GM12878 (cell line): ENCODE measurements at regions not wholly inside any gene's neighbourhood (a gene's known extent, or its start where the extent isn't known, plus 50 kb on each side); places are given as distances from the start of the nearest gene placed in this dataset.

ENCODE experiments used
- ATAC-seq: fragments of 200-7000 bp; cut with Tn5 transposase; 3 replicates; pipeline ENCODE4 v1.9.1; 2020; ENCODE audit warnings: mild to moderate bottlenecking, moderate library complexity
- BruUV-seq: library from RNA; stranded (reverse); fragments of 400-500 nt; replicated peaks from 2 replicates; lab custom pipeline; 2021; lab: Mats Ljungman, UMichigan
- CTCF ChIA-PET: fragments of 300-600 bp; sonication (Branson Sonifier 250); formaldehyde crosslinking; extraction: SDS; loops from one replicate; lab custom pipeline; 2021; ENCODE audit warnings: inconsistent platforms; lab: Yijun Ruan, JAX
- POLR2A ChIA-PET: fragments of 350-600 bp; formaldehyde crosslinking; extraction: SDS; loops from one replicate; lab custom pipeline; 2021; ENCODE audit warnings: inconsistent platforms; lab: Charles Lee
- RAD21 ChIA-PET: fragments of 300-600 bp; sonication (Branson Sonifier 250); formaldehyde crosslinking; loops from one replicate; lab custom pipeline; 2023; ENCODE audit warnings: antibody characterized with exemption; ENCODE audit not compliant: unreplicated experiment; lab: Charles Lee
- SMC1A ChIA-PET: fragments of 300-600 bp; sonication (Branson Sonifier 250); formaldehyde crosslinking; loops from one replicate; lab custom pipeline; 2023; ENCODE audit not compliant: unreplicated experiment, uncharacterized antibody; lab: Charles Lee
- DNase-seq: peaks from one replicate; pipeline ENCODE4 v3.0.0-alpha.2; 2011; ENCODE audit warnings: low read depth, low spot score
- FAIRE-seq: peaks from 3 replicates; lab custom pipeline; 2011; peaks lifted over from hg19 to GRCh38; lab: Jason Lieb, UNC
- H2AFZ ChIP-seq: 2 replicates; pipeline ENCODE4 v1.6.0; 2011; ENCODE audit warnings: low read depth, low read length, control low read depth; ENCODE audit not compliant: control insufficient read depth
- H3K27ac ChIP-seq: 2 replicates; pipeline ENCODE4 v1.5.1; 2011; ENCODE audit warnings: control low read depth; ENCODE audit not compliant: control insufficient read depth, insufficient read depth
- H3K27me3 ChIP-seq, 2 experiments: replicated peaks in 1 of 2; 2 replicates each; pipeline versions ENCODE4 v1.6.0 to v1.6.1; 2011; ENCODE audit warnings: low read length in 1 of 2; ENCODE audit not compliant: control insufficient read depth in 2 of 2, insufficient read depth in 2 of 2
- H3K36me3 ChIP-seq, 2 experiments: 2 replicates each; pipeline ENCODE4 v1.5.1; 2011; ENCODE audit warnings: low read length in 1 of 2; ENCODE audit not compliant: control insufficient read depth in 2 of 2, insufficient read depth in 2 of 2
- H3K4me1 ChIP-seq: 2 replicates; pipeline ENCODE4 v1.6.1; 2011; ENCODE audit warnings: mild to moderate bottlenecking, low read length, moderate library complexity, mixed read lengths; ENCODE audit not compliant: control insufficient read depth, insufficient read depth
- H3K4me2 ChIP-seq: 2 replicates; pipeline ENCODE4 v1.6.0; 2011; ENCODE audit warnings: control low read depth; ENCODE audit not compliant: control insufficient read depth, insufficient read depth
- H3K4me3 ChIP-seq: fragments of 200-600 bp; sonication (generic); 2 replicates; pipeline ENCODE4 v1.5.1; 2016
- H3K79me2 ChIP-seq: 2 replicates; pipeline ENCODE4 v1.6.0; 2011; ENCODE audit warnings: low read length; ENCODE audit not compliant: control insufficient read depth, insufficient read depth
- H3K9ac ChIP-seq: 2 replicates; pipeline ENCODE4 v1.8.0; 2011; ENCODE audit warnings: low read length, control low read depth, mixed read lengths; ENCODE audit not compliant: control insufficient read depth, insufficient read depth
- H3K9me3 ChIP-seq: replicated peaks from 3 replicates; pipeline ENCODE4 v1.5.1; 2011; ENCODE audit warnings: mild to moderate bottlenecking, low read length; ENCODE audit not compliant: control insufficient read depth, insufficient read depth
- H4K20me1 ChIP-seq: 2 replicates; pipeline ENCODE4 v1.6.0; 2011; ENCODE audit not compliant: control insufficient read depth, insufficient read depth
- CBFB ChIP-seq: IDR thresholded peaks from 2 replicates; pipeline ENCODE4 v1.6.1; 2016; ENCODE audit warnings: antibody characterized with exemption, low read depth
- CEBPB ChIP-seq, 2 experiments: fragments of 150-350 bp in 1 of 2; IDR thresholded peaks; 2 replicates each; pipeline ENCODE4 v1.6.1; 2012 to 2014; ENCODE audit warnings: low read depth in 2 of 2, low read length in 2 of 2, borderline replicate concordance in 1 of 2, inconsistent platforms in 1 of 2
- CEBPZ ChIP-seq: fragments of 150-350 bp; IDR thresholded peaks from 2 replicates; pipeline ENCODE4 v1.6.1; 2016; ENCODE audit warnings: low read depth, low read length
- GABPA ChIP-seq: IDR thresholded peaks from 2 replicates; pipeline ENCODE4 v1.6.1; 2014; ENCODE audit warnings: antibody characterized with exemption, low read depth, mild to moderate bottlenecking, inconsistent platforms
- HCFC1 ChIP-seq: fragments of 150-350 bp; IDR thresholded peaks from 2 replicates; pipeline ENCODE4 v1.6.1; 2014; ENCODE audit warnings: low read length
- IRF4 ChIP-seq: IDR thresholded peaks from 2 replicates; pipeline ENCODE4 v1.6.1; 2011; ENCODE audit warnings: low read depth, low read length
- KAT2A ChIP-seq: conservative IDR thresholded peaks from 2 replicates; pipeline ENCODE4 v1.6.1; 2011; ENCODE audit warnings: low read depth, low read length; ENCODE audit not compliant: control insufficient read depth
- NR2C1 ChIP-seq: fragments of 450-650 bp; IDR thresholded peaks from 2 replicates; pipeline ENCODE4 v1.6.1; 2017; ENCODE audit warnings: antibody characterized with exemption, mild to moderate bottlenecking, moderate library complexity
- POLR2A ChIP-seq: IDR thresholded peaks from 2 replicates; pipeline ENCODE4 v1.6.1; 2011; ENCODE audit warnings: low read depth, mild to moderate bottlenecking, low read length
- RB1 ChIP-seq: fragments of 450-650 bp; formaldehyde crosslinking; IDR thresholded peaks from 2 replicates; pipeline ENCODE4 v1.6.1; 2017; ENCODE audit warnings: mild to moderate bottlenecking, borderline replicate concordance
- RUNX3 ChIP-seq: IDR thresholded peaks from 2 replicates; pipeline ENCODE4 v1.6.1; 2012; ENCODE audit warnings: low read length, inconsistent platforms
- SREBF1 ChIP-seq: IDR thresholded peaks from 2 replicates; pipeline ENCODE4 v1.6.1; 2012; ENCODE audit warnings: mild to moderate bottlenecking, low read length
- SREBF2 ChIP-seq: IDR thresholded peaks from 2 replicates; pipeline ENCODE4 v1.6.1; 2012; ENCODE audit warnings: mild to moderate bottlenecking, low read length
- TBL1XR1 ChIP-seq: IDR thresholded peaks from 2 replicates; pipeline ENCODE4 v1.6.1; 2012; ENCODE audit warnings: low read depth, low read length, improper control_type of control experiment
- WRNIP1 ChIP-seq: IDR thresholded peaks from 2 replicates; pipeline ENCODE4 v1.6.1; 2011; ENCODE audit warnings: low read depth, low read length, improper control_type of control experiment, borderline replicate concordance
- ZBED1 ChIP-seq: IDR thresholded peaks from 2 replicates; pipeline ENCODE4 v1.6.1; 2016; ENCODE audit warnings: borderline replicate concordance
- WGBS: methylation state at CpG from one replicate; pipeline ENCODE4 v1.1.6; 2016; ENCODE audit warnings: low lambda C conversion rate; ENCODE audit not compliant: insufficient replicate concordance, insufficient coverage; ENCODE audit errors: missing lambda C conversion rate; 5-methylcytosine and 5-hydroxymethylcytosine counted together
- in situ Hi-C: fragments of 300-500 bp; cut with MboI; formaldehyde crosslinking; loops from 9 replicates; pipeline ENCODE4 v1.14.3; 2018; ENCODE audit warnings: mixed read lengths
- intact Hi-C: fragments of 100-400 bp; cut with micrococcal nuclease; formaldehyde crosslinking; loops from one replicate; pipeline ENCODE4 v1.14.2; 2022; ENCODE audit not compliant: unreplicated experiment
- TF ChIP-seq, protein P1 (sequence below): fragments of 450-650 bp; formaldehyde crosslinking; IDR thresholded peaks from 2 replicates; pipeline ENCODE4 v1.4.0; 2020; ENCODE audit warnings: mild to moderate bottlenecking, moderate library complexity

DNA sequence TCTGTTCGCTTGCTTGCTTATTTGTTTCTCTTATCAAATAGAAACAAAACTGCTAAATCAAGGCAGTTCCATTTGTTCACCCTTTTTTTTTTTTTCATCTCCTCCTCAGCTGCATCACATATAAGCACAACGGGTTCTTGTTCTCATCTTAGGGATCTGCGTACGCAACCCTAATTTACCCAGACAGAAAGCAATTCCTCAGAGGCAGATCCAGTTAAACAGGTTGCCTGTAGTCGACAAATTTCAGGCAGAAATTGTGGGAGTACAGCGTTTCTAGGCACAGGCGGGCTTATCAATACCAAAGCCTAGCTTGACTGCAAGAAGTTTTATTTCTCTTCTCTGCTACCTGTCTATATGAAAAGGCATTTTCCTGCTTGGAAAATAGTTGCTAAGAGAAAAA lies 565.4 kb downstream of the NXPH1 start:
- no peak for FAIRE-seq
- no peaks in the 10 kb centered on the region for H3K36me3 ChIP-seq
- no TSS peak for BruUV-seq
- no peak overlapping the region for H3K27ac ChIP-seq
- POLR2A ChIA-PET = no interaction called here
- no peak for TF ChIP-seq RUNX3
- no peak for TF ChIP-seq IRF4
- TF ChIP-seq ZBED1 = no peak
- TF ChIP-seq TBL1XR1 = no peak
- no peak for TF ChIP-seq POLR2A
- no peak for TF ChIP-seq NR2C1
- no peak for TF ChIP-seq WRNIP1
- no peak for TF ChIP-seq HCFC1
- TF ChIP-seq SREBF2 = no peak
- no peak for TF ChIP-seq CBFB
- TF ChIP-seq, protein P1, sequence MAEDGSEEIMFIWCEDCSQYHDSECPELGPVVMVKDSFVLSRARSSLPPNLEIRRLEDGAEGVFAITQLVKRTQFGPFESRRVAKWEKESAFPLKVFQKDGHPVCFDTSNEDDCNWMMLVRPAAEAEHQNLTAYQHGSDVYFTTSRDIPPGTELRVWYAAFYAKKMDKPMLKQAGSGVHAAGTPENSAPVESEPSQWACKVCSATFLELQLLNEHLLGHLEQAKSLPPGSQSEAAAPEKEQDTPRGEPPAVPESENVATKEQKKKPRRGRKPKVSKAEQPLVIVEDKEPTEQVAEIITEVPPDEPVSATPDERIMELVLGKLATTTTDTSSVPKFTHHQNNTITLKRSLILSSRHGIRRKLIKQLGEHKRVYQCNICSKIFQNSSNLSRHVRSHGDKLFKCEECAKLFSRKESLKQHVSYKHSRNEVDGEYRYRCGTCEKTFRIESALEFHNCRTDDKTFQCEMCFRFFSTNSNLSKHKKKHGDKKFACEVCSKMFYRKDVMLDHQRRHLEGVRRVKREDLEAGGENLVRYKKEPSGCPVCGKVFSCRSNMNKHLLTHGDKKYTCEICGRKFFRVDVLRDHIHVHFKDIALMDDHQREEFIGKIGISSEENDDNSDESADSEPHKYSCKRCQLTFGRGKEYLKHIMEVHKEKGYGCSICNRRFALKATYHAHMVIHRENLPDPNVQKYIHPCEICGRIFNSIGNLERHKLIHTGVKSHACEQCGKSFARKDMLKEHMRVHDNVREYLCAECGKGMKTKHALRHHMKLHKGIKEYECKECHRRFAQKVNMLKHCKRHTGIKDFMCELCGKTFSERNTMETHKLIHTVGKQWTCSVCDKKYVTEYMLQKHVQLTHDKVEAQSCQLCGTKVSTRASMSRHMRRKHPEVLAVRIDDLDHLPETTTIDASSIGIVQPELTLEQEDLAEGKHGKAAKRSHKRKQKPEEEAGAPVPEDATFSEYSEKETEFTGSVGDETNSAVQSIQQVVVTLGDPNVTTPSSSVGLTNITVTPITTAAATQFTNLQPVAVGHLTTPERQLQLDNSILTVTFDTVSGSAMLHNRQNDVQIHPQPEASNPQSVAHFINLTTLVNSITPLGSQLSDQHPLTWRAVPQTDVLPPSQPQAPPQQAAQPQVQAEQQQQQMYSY (CRISPR knock-in tag) = no peak
- no peak for TF ChIP-seq CEBPZ
- no peak for TF ChIP-seq KAT2A
- no peak for TF ChIP-seq CEBPB (IDR thresholded peaks at IDR 0.05; ENCODE audit: borderline replicate concordance in 1 of 2, low read depth in 2 of 2, low read length in 2 of 2)
- TF ChIP-seq GABPA = no peak
- TF ChIP-seq RB1 = no peak
- no peak for TF ChIP-seq SREBF1
- TF ChIP-seq, all 136 proteins: peak for 0
- Histone ChIP-seq H2AFZ (no peak overlapping the region), H3K9me3 (no peaks in the 10 kb centered on the region), H3K4me2 (no peak overlapping the region), H3K27me3 (no peaks in the 10 kb centered on the region), H3K9ac (no peak overlapping the region), H3K79me2 (no peaks in the 10 kb centered on the region), H3K4me1 (no peaks in the 10 kb centered on the region), H3K4me3 (no peak overlapping the region), H4K20me1 (no peaks in the 10 kb centered on the region)
- ChIA-PET RAD21 (no interaction called here), CTCF (no interaction called here), SMC1A (no interaction called here)
- DNase-seq = no peak
- in situ Hi-C loops = no loop called here
- 20% methylated on average over 7 of the region's 7 CpGs for WGBS
- ATAC-seq = no peak
- intact Hi-C loops = no loop called here
